Fibroblast of upper back skin (primary cell): ENCODE measurements at regions not wholly inside any gene's neighbourhood (a gene's known extent, or its start where the extent isn't known, plus 50 kb on each side); places are given as distances from the start of the nearest gene placed in this dataset.

Source experiments
- DNase-seq: peaks from one replicate; pipeline ENCODE4 v3.0.0-alpha.2; 2013

GRCh38 chr3:154013736-154014135, 107.5 kb upstream of the ARHGEF26 start:
- DNase-seq, result no peak

GRCh38 chr3:154015307-154015706, 105.9 kb upstream of the ARHGEF26 start:
- no peak for DNase-seq

- peak; percentile 32 for DNase-seq
Observed at GRCh38 chr3:154018100-154018696, 103.0 kb upstream of the ARHGEF26 start.

GRCh38 chr3:154022606-154023005, 98.6 kb upstream of the ARHGEF26 start:
- DNase-seq, result no peak

GRCh38 chr3:154023148-154023547, 98.0 kb upstream of the ARHGEF26 start:
- peak; percentile 6 for DNase-seq

- DNase-seq, result no peak
Observed at GRCh38 chr3:154025007-154025406, 96.2 kb upstream of the ARHGEF26 start.

GRCh38 chr3:154029926-154030325, 91.3 kb upstream of the ARHGEF26 start:
- no peak for DNase-seq

GRCh38 chr3:154034797-154035330, 86.3 kb upstream of the ARHGEF26 start:
- DNase-seq, result no peak

- peak; percentile 20 for DNase-seq
Observed at GRCh38 chr3:154040283-154040682, 80.9 kb upstream of the ARHGEF26 start.

- no peak for DNase-seq
Observed at GRCh38 chr3:154044671-154045070, 76.5 kb upstream of the ARHGEF26 start.

GRCh38 chr3:154050216-154050615, 71.0 kb upstream of the ARHGEF26 start:
- DNase-seq, result no peak

GRCh38 chr3:154050766-154051165, 70.4 kb upstream of the ARHGEF26 start:
- peak; percentile 41 for DNase-seq

- no peak for DNase-seq
Observed at GRCh38 chr3:154059833-154060232, 61.4 kb upstream of the ARHGEF26 start.

GRCh38 chr3:154060238-154061000, 60.8 kb upstream of the ARHGEF26 start:
- DNase-seq, result peak; percentile 36

- DNase-seq, result no peak
Observed at GRCh38 chr3:154061001-154061370, 60.2 kb upstream of the ARHGEF26 start.

- no peak for DNase-seq
Observed at GRCh38 chr3:154062513-154062912, 58.7 kb upstream of the ARHGEF26 start.

GRCh38 chr3:154071146-154071545, 50.0 kb upstream of the ARHGEF26 start:
- no peak for DNase-seq
